ENCODE measurements at regions not wholly inside any gene's neighbourhood (a gene's known extent, or its start where the extent isn't known, plus 50 kb on each side); places are given as distances from the start of the nearest gene placed in this dataset.

- DNase-seq, result no peak
These were observed 172.4 kb upstream of the AGR3 start for GRCh38 chr7:17054206-17054605.

DNA sequence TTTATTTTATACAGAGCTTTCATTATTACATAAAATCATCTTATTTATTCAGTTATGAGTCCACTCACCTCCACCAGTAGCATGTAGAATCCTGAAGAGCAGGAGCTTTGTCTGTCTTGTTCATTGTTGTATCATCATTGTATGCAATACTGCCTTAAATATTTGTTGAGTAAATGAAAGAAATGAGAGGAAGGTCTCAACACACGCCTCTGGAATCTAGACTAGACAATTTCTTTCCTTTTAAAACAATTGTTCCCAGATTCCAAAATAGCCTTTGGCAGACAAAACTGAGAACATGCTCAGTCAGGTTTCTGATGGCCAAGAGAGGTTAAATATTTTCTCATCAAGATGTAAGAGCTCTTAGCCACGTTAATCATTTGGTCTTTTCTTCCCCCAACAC lies 173.1 kb upstream of the AGR3 start:
- DNase-seq, result no peak

DNA sequence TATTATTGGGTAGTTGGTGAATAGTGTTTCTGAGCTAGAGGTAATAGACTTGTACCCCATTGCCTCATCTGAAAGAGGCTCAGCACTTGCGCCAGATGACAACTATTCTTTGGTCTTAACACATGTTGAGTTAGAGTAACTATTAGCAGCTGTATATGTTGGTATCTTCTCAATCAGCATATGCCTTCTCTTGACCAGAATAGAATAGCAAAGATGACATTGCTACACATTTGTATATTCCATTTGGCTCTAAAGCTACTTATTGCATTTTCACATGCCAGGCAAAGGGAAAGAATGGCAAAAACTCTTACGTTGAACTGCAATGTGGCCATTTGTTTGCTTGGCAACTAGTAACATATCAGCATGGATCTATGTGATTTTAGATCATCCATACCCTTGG lies 173.8 kb upstream of the AGR3 start:
- DNase-seq, result no peak

DNA sequence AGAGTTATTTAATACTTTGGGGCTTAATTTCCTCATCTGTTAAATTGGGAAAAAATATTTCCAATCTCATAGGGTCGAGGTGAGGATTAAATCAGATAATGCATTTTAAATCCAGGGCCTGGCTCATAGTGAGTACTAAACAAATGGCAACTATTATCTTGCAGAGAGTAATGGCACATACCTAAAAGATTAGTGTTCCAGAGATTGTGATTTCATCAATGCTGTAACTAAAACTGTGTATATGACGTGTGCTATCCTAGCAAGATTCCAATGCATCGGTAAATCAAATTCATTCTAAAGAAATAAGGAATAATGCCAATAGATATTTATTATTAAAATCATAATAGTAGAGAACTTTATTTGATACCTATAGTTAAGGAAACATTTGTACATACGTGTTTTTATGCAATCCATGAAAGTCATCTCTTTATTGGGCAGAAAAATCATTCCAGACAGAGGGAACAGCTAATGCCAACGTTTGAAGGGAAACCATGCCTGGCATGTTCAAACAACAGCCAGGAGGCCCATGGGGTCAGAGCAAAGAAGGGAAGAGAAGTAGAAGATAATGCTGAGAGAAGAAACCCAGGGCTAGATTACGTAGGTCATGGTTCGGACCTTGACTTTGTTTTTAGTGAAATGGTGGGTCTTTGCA lies 174.8 kb upstream of the AGR3 start:
- no peak for DNase-seq

GRCh38 chr7:17057143-17057509 lies 175.3 kb upstream of the AGR3 start:
- no peak for DNase-seq

DNA sequence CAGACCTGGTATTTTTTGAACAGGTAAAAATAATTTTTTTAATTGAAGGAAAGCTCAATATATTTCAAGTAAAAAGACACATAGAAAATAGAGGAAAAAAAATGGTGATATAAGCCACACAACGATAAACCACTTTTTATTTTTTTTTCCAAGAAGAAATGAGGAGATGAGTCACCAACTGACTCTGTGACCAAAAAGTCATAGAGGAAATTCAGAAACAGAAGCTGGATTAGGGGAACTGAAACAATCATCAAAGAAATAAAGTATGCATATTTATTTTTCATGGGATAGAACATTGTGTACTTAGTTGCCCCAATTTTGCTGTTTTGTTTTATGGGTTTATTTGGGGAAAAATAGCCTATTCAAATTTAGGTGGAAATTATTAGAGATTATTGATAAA lies 176.8 kb upstream of the AGR3 start:
- DNase-seq, result no peak

DNA sequence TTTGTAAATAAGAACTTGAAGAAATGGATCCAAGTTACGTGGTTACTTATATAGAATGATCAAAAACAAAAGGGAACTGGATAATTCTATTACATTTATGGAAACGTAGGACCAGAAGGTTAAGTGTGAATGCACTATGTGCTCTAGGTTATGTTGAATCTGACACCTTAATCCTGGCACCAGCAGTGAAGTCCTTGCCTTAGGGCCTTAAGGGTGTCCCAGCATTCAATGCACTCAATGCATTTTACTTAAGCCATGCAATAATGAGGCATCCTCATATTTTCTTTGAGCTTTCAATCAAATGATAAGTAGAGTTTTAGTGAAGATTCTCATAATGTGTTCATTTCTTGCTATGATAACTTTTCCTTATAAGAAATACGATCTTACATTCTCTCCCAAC lies 178.3 kb upstream of the AGR3 start:
- no peak for DNase-seq

DNA sequence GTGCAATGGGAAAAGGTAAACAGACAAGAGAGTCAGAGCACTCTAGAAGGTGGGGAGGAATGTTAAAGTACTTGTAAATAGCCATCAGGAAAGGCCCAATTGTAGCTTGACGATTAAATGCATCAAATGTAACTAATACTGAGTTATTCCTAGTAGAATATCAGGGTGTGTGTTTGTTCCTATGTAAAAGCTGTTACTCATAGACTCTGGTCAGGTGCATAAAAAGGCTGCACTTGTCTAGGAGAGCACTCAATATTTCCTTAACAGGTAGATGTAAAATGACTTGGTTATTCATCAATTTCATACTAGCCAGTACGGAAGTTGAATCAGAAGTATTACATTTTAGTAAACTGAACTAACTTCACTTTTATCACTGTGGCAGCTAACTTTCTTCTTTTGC lies 179.7 kb upstream of the AGR3 start:
- no peak for DNase-seq

DNA sequence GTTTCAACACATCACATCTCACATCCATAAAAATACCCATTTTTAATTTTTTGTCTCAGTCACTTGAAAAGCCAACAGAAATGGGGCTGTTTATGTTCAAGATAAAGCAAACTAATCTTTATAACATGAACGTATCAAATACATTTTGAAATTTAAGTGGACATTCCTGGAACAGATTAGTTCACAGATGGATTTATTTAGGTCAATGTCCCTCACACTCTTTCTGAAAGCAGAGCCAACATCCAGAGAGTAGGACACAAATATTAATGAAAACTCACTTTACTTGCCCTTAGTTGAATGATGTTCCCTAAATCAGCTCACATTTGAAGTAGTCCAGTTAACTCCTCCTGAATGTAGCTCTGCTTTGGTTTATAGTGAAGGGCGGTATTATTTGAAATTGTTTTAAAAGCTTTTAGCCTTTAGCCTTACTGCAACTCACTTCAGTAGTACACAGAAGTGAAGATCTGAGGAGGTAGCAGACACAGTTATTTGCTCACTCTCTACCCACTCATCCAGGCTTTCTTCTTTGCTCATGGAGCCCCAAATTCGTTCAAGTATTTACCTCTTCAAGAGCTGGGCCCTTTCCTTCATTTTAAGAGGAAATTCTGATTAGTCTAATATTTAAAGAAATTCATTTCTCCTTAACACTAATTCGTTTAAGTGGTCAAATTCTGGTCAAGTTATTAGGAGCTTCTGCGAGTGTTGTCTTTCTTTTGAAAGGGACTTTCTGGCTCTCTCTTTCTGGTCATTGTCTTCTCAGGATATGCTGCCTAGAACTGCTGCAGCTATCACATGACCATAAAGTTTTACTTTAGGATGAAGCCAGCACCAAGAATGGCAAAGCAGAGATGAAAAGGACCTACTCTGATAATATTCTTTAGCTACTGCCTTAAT lies 180.6 kb upstream of the AGR3 start:
- DNase-seq, result no peak

- DNase-seq, result peak; percentile 4
These were observed 181.2 kb upstream of the AGR3 start for GRCh38 chr7:17063045-17063383.

GRCh38 chr7:17067691-17068090 lies 185.9 kb upstream of the AGR3 start:
- no peak for DNase-seq

DNA sequence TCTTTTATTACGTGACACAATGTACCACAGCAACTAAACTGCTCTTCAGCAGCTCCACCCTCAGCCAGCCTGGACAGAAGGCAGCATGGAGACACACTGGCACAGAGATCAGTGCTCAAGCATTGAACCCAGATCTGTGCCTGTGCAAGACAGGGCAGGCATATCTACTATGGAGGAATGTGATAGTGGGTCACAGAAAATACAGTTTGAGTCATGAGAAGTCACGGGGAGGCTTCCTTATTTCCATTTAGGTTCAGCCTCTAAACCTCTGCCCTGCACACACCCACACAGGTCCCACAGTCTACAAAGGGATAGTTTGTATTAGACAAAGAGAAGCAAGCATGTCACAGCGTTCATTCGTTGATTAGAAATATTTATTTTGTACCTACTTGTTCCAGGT lies 187.4 kb upstream of the AGR3 start:
- no peak for DNase-seq

DNA sequence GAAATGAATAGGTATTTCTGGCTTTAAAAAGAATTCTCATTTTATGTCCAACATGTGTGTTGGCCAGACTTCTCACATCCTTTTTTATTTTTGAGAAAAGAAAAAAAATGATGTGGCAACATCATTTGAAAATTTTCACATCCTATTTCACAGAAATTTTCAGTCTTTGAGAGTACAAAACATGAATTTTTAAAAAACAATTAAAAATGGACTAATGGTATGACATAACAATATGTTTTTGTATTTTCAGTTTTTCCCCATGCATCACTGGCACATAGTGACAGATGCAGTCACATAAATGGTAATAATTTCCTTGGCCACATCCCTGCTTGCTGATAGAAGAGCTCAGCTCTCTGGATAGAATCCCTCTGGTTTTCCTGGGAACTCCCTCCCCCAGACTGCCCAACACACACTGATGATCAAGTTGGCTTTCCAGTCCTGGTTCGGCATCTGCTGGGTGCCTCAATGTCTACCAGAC lies 188.5 kb upstream of the AGR3 start:
- DNase-seq, result no peak

- no peak for DNase-seq
These were observed 190.1 kb upstream of the AGR3 start for GRCh38 chr7:17071866-17072265.

DNA sequence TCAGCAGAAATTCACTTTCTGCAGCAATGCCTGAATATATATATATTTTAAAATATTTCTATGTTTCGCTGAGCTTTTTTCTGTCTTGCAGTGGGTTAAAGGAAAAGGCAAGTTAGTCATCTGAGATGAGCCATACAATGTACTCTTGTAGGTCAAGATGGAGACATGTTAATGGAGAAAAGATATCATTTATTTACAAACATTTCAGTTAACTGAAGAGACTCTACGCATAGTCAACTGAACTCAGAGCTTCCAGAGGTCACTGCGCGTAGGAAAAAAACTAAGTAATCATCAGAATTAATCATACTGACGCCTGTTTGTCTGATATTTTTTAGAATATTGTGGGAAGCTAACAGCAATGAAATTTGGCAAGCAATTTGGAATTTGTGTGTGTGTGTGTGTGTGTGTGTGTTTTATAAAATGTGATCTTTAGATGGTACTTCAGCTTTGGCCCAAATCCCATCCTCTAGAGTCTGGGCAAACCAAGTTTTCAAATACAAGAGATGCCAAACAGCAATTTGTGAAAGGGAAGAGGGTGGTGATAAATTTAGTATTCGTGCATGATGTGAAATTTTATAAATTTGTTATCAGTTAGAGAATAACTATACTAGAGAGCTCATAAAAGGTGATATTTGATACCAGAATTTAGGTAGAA lies 193.9 kb upstream of the AGR3 start:
- peak; percentile 34 for DNase-seq

GRCh38 chr7:17078298-17078697 lies 196.5 kb upstream of the AGR3 start:
- no peak for DNase-seq

DNA sequence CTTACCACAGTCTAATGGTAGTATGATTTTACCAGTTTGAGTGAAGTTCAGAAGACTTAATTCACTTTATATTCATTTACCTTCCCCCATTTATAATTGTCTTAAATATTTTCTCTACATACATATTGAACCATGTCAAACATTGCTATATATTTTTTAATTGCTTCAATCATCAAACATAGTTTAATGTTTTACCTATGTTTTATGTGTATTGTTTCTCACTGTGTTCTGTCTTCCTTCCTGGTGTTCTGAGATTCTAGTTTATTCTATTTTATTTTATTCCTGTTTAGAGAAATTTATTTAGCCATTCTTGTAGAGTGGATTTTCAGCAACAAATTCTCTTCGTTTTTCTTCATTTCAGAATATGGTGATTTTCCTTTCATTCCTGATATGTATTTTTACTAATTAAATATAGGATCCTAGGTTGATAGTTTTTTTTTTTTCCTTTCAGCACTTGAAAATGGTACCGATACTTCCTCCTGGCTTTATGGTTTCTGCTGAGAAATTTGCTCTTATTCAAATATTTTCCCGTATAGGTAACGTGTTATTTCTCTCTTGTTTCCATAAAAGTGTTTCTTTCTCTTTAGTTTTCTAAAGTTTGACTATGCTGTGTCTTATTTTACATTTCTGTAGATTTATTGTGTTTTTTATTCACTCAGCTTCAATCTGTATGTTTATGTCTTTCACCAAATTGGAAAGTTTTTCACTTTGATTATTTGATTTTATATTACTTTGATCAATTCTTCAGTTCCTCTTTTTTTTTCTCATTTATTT lies 201.8 kb upstream of the AGR3 start:
- no peak for DNase-seq

GRCh38 chr7:17084166-17084475 lies 202.3 kb upstream of the AGR3 start:
- no peak for DNase-seq

GRCh38 chr7:17085186-17085585 lies 203.4 kb upstream of the AGR3 start:
- no peak for DNase-seq

DNA sequence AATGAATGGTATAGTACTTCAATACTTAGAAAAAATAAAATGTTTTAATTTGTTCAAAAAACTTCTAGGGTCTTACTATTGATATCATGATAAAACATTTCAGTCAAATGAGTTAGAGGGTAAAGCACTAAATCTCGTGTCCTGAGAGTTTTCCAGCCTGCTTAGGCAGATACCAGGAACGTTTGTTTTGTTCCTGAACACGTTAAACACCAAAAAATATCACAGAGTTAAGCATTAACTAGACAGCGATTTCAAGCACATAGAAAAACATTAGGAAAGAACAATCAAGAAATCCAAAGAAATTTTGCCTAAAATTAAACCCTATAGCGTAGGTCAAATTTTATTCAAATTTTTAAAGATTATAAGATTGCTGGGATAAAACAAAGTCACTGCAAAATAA lies 204.6 kb upstream of the AGR3 start:
- no peak for DNase-seq

GRCh38 chr7:17090751-17091150 lies 207.7 kb upstream of the AHR start:
- DNase-seq, result no peak

GRCh38 chr7:17093461-17093860 lies 205.0 kb upstream of the AHR start:
- no peak for DNase-seq

DNA sequence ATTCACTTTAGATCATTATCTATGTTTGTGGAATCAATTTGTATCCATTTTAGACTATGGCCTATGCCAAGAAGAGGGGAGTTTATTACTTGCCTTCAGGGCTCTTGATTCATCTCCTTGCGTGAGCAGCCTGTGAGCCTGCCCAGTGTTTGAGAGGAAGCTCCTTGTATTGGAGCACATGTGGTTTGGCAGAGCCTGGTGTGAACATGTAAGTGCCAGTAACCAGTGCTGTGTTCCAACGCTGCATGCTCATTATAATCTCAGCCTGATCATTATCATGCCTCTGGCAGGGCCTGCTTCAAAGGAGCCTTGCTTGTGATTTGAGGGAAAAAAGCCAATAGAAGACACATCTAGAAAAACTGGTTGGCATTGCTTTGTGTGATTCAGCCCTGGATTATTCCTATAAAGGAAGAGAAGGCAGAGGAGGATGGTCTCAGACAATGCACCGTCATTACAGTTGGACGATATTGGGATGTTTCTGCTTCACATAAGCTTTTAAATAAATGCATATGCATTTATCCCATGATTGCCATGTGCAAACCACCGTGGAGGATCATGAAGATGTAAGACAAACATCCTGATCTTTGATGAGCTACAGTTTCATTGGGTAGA lies 203.4 kb upstream of the AHR start:
- DNase-seq, result peak; percentile 82
